ENCODE measurements at regions not wholly inside any gene's neighbourhood (a gene's known extent, or its start where the extent isn't known, plus 50 kb on each side); places are given as distances from the start of the nearest gene placed in this dataset.
"Not testable (repeated sequence)": the region's sequence is repeated elsewhere in the genome, so short reads cannot be mapped to it uniquely, and the experiment has no call there.

DNA sequence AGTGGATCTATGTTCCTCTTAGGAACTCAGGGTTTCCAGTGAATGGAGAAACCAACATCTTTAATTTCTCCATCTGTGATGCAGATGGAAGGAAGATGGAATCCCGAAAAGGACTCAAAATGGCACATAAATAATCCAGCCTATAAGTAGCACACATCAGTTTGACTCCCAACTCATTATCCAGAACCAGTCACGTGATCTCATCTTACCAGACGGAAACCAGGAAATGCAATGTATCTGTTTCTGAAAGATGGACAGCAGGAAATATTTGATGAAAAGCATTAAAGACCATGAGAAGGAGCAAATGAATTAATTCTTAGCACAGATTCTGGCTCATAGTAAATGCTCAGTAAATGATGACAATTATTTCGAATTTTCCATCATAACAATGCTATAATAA is 443.1 kb upstream of the FMR1 start:
- H3K27me3 Mint-ChIP-seq (ENCODE audit: low read depth), result no peaks in the 10 kb centered on the region
- H3K4me1 Mint-ChIP-seq (ENCODE audit: low read depth), result no peaks in the 10 kb centered on the region
- H3K36me3 Mint-ChIP-seq (ENCODE audit: insufficient read depth), result no peaks in the 10 kb centered on the region
- ATAC-seq (no peak), DNase-seq (no peak)
- H3K4me3 Mint-ChIP-seq, result no peak overlapping the region
- no peaks in the 10 kb centered on the region for H3K9me3 Mint-ChIP-seq

DNA sequence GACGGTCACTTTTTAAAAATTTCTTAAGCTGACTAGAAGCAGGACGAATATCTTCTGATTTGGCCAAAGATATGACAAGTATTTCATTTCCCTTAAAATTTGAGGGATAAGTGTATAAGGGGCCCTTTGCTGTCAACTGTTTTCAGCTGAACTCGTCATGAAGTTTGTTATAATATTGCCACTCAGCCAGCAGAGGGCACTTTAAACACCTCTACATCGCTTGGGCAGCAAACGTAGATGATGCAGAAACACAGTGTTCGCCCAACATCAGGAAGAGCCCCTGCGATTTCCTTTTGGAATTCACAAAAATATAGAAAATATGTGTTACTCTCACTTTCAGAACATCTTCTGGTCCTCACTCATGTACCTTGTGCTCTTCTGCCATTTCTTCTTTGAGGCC is 435.7 kb upstream of the FMR1 start:
- no peaks in the 10 kb centered on the region for H3K27me3 Mint-ChIP-seq (ENCODE audit: low read depth)
- no peaks in the 10 kb centered on the region for H3K36me3 Mint-ChIP-seq (ENCODE audit: insufficient read depth)
- no peak overlapping the region for H3K4me3 Mint-ChIP-seq
- DNase-seq, result no peak
- ATAC-seq, result no peak
- H3K9me3 Mint-ChIP-seq, result no peaks in the 10 kb centered on the region
- no peaks in the 10 kb centered on the region for H3K4me1 Mint-ChIP-seq (ENCODE audit: low read depth)

DNA sequence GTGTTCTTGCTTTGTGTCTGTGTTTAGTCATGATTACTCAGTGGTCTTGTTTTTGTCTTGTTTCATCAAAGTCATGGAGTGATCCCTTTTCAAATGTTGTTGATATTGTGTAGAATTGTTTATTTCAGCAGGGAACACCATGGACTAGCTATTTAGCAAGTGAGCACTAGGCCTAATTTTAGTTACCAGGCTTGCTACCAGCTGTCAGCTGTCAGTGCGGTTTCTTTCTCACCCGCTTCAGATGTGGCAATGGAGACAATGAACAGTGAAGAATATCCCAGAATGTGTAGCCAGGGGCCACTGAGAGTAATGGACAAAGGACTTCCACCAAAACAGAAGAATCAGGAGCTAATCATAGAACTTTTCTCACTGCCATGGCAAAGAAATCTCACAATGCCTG is 432.8 kb upstream of the FMR1 start:
- no peaks in the 10 kb centered on the region for H3K9me3 Mint-ChIP-seq
- no peaks in the 10 kb centered on the region for H3K4me1 Mint-ChIP-seq (ENCODE audit: low read depth)

DNA sequence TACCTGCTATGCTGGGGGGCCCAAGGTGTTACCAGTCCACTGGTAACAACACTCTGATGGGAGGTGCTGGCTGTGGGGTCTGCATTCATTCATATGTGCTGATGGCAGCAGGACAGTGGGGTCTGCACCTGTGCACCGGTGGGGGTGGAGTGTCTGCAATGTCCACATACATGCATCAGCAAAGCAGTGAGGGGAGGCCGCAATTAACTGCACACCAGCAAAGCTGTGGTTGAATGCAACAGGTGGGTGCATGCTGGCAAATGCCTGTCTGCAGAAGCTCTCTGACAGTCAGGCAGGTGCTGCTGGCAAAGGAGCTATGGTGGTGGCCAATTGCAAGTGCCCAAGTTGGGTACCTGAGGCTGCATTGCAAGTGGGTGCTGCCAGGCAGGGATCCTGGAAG is 426.5 kb upstream of the FMR1 start:
- no peaks in the 10 kb centered on the region for H3K9me3 Mint-ChIP-seq
- no peaks in the 10 kb centered on the region for H3K27me3 Mint-ChIP-seq (ENCODE audit: low read depth)
- ATAC-seq (no peak), DNase-seq (no peak)
- H3K4me3 Mint-ChIP-seq, result no peak overlapping the region
- H3K4me1 Mint-ChIP-seq (ENCODE audit: low read depth), result no peaks in the 10 kb centered on the region
- no peaks in the 10 kb centered on the region for H3K36me3 Mint-ChIP-seq (ENCODE audit: insufficient read depth)

More for the DNA sequence above, 432.8 kb upstream of the FMR1 start:
- no peaks in the 10 kb centered on the region for H3K36me3 Mint-ChIP-seq (ENCODE audit: insufficient read depth)
- no peaks in the 10 kb centered on the region for H3K27me3 Mint-ChIP-seq (ENCODE audit: low read depth)
- no peak overlapping the region for H3K4me3 Mint-ChIP-seq
- DNase-seq (no peak), ATAC-seq (no peak)

DNA sequence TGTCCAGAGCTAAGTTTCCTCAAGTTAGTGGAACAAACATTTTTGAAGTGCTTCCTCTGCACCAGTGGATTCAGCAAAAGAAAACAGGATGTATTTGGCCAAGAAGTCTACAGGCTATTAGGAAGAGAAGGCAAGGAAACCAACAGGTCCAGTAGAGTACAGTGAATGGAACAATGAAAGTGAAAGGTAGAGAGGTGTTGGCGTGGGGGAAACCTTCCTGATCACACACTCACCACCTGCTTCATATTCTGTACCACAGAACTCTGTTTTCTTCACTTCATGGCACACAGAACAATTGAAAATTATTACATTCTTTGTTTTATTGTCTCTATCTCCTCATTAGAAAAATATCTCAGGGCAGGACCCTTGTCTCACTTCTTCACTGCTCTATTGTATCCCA is 417.4 kb upstream of the FMR1 start:
- Mint-ChIP-seq H3K4me3 (no peak overlapping the region), H3K36me3 (ENCODE audit: insufficient read depth) (no peaks in the 10 kb centered on the region), H3K9me3 (no peaks in the 10 kb centered on the region), H3K4me1 (ENCODE audit: low read depth) (no peaks in the 10 kb centered on the region), H3K27me3 (ENCODE audit: low read depth) (no peaks in the 10 kb centered on the region)
- ATAC-seq (no peak), DNase-seq (no peak)

DNA sequence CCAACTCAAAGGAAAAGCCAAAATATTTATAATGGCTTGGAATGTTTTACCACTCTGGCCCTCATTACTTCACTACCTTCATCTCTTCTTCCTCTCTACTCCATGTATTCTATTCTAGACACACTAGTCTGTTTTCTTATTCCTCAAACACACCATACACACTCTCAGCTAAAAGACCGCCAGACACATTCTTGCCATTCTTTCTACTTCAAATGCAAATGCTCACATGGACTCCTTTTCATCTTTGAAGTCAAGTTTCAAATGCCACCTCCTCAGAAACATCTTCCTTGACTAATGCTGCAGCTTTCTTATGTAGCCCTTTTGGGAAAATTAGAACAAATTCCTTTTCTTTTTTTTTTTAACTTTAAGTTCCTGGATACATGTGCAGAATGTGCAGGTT is 412.9 kb upstream of the FMR1 start:
- Mint-ChIP-seq H3K4me3 (no peak overlapping the region), H3K4me1 (ENCODE audit: low read depth) (no peaks in the 10 kb centered on the region), H3K36me3 (ENCODE audit: insufficient read depth) (no peaks in the 10 kb centered on the region), H3K9me3 (no peaks in the 10 kb centered on the region), H3K27me3 (ENCODE audit: low read depth) (no peaks in the 10 kb centered on the region)
- DNase-seq, result no peak
- no peak for ATAC-seq

DNA sequence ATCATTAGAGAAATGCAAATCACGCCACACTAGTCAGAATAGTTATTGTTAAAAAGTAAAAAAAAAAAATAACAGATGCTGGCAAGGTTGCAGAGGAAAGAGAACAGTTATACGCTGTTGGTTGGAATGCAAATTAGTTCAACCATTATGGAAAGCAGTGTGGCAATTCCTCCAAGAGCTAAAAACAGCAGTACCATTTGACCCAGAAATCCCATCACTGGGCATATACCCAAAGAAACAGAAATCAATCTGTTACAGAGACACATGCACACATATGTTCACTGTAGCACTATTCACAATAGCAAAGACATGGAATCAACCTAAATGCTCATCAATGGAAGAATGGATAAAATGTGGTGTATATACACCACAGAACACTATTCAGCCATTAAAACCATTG is 388.7 kb upstream of the FMR1 start:
- no peaks in the 10 kb centered on the region for H3K9me3 Mint-ChIP-seq
- ATAC-seq (no peak), DNase-seq (no peak)
- no peaks in the 10 kb centered on the region for H3K4me1 Mint-ChIP-seq (ENCODE audit: low read depth)
- H3K4me3 Mint-ChIP-seq, result no peak overlapping the region
- no peaks in the 10 kb centered on the region for H3K36me3 Mint-ChIP-seq (ENCODE audit: insufficient read depth)
- no peaks in the 10 kb centered on the region for H3K27me3 Mint-ChIP-seq (ENCODE audit: low read depth)

DNA sequence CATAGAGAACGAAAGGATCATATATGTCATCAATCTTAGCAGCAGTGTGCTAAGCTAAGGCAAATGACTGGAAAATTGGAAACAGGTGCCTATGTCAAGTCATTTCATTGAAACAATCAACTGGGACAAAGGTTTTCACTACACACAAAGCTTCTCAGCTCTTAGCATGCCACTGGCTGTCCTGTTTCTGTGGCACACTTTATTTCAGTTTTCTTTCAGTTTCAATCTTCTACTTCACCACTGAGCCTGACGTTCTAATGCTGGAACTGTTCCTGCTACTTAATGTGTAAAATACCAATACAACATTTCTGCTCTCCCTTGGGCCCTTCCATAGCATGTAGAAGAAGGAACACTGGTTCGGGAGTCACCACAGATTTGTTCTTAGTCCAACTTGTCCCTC is 378.3 kb upstream of the FMR1 start:
- Mint-ChIP-seq H3K4me3 (no peak overlapping the region), H3K4me1 (ENCODE audit: low read depth) (no peaks in the 10 kb centered on the region), H3K27me3 (ENCODE audit: low read depth) (no peaks in the 10 kb centered on the region), H3K9me3 (no peaks in the 10 kb centered on the region), H3K36me3 (ENCODE audit: insufficient read depth) (no peaks in the 10 kb centered on the region)
- ATAC-seq (no peak), DNase-seq (no peak)

DNA sequence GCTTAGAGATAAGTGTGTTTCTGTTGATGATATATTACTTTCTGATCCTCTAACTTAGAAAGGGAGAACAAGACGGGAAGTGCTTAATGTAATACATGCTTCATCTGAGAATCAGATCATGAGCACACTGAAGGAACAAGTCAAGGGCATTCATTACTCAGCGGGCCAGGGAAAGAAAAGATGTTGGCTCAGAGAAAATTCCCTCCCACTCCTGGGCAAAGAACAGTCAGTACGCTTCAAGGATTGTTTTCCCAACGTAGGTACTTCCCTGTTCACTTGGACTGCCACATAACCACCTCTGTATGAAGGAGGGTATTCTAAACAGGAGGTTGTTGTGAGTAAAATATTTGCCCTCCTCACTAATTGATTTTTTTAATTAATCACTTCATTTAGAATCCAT is 374.5 kb upstream of the FMR1 start:
- Mint-ChIP-seq H3K9me3 (no peaks in the 10 kb centered on the region), H3K27me3 (ENCODE audit: low read depth) (no peaks in the 10 kb centered on the region), H3K4me3 (no peak overlapping the region), H3K4me1 (ENCODE audit: low read depth) (no peaks in the 10 kb centered on the region), H3K36me3 (ENCODE audit: insufficient read depth) (no peaks in the 10 kb centered on the region)
- no peak for ATAC-seq
- DNase-seq, result no peak

DNA sequence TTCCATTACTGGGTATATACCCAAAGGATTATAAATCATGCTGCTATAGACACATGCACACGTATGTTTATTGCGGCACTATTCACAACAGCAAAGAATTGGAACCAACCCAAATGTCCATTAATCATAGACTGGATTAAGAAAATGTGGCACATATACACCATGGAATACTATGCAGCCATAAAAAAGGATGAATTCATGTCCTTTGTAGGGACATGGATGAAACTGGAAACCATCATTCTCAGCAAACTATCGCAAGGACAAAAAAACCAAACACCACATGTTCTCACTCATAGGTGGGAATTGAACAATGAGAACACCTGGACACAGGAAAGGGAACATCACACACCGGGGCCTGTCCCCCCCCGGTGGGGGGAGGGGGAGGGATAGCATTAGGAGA is 363.7 kb upstream of the FMR1 start:
- H3K4me3 Mint-ChIP-seq; ATAC-seq; DNase-seq; H3K27me3 Mint-ChIP-seq (ENCODE audit: low read depth); H3K36me3 Mint-ChIP-seq (ENCODE audit: insufficient read depth); H3K4me1 Mint-ChIP-seq (ENCODE audit: low read depth); H3K9me3 Mint-ChIP-seq: not testable (repeated sequence)

DNA sequence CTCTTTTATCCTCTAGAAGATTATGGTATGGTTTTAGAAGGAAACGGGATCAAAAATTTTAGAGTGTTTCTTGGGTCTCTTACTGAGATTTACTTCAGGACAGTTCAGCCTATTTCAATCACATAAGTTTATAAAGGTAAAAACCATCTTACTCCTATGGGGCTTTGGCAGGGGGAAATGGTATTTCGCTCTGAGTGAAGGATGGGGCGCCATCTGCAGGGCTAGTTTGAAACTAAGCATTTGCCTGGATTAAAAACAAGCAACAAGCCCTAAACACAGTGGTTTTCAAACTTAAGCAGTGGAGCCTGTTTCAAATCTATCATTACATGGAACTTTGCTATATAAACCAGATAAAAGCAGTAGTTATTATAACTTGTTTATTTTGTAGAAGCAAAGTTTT is 361.5 kb upstream of the FMR1 start:
- DNase-seq (no peak), ATAC-seq (no peak)
- H3K27me3 Mint-ChIP-seq (ENCODE audit: low read depth), result no peaks in the 10 kb centered on the region
- H3K9me3 Mint-ChIP-seq, result no peaks in the 10 kb centered on the region
- H3K36me3 Mint-ChIP-seq (ENCODE audit: insufficient read depth), result no peaks in the 10 kb centered on the region
- no peak overlapping the region for H3K4me3 Mint-ChIP-seq
- no peaks in the 10 kb centered on the region for H3K4me1 Mint-ChIP-seq (ENCODE audit: low read depth)

DNA sequence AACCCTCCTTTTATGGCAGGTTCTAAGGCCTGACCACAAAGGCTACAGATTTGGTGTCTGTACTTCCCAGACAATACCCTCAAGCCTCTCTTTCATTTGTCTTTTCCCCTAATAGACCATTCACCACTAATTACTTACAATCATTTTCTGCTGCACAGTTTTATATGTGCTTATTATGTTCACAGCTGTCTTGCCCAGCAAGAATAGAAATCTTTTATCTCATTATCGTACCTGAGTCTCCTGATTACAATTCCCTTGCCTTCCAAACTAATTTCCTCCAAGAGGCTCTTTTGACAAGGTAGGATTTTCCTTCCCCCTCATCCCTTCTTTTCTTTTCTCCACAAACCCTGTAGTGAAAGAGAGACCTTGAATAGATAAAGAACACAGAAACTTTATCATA is 352.5 kb upstream of the FMR1 start:
- no peaks in the 10 kb centered on the region for H3K36me3 Mint-ChIP-seq (ENCODE audit: insufficient read depth)
- H3K4me3 Mint-ChIP-seq, result no peak overlapping the region
- no peak for DNase-seq
- no peak for ATAC-seq
- H3K27me3 Mint-ChIP-seq (ENCODE audit: low read depth), result no peaks in the 10 kb centered on the region
- no peaks in the 10 kb centered on the region for H3K4me1 Mint-ChIP-seq (ENCODE audit: low read depth)
- H3K9me3 Mint-ChIP-seq, result no peaks in the 10 kb centered on the region

DNA sequence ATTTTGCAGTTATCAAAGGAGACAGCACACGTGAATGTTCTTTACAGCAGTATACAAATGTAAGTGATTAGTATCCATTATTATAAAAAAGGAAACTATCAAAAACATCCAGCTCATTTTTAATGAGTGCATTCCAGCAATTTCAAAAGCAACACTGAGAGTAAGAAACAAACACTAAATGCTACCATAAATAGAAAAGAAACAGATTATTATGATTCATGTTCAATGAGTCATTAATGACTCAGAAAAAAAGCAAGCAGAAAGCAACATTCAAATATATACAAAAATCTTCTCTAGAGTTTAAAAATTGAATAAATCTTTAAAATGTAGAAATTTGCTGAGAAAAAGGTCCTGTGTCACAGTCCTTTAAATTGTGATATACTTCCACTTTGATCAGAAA is 346.5 kb upstream of the FMR1 start:
- H3K4me1 Mint-ChIP-seq (ENCODE audit: low read depth), result no peaks in the 10 kb centered on the region
- no peaks in the 10 kb centered on the region for H3K9me3 Mint-ChIP-seq
- H3K27me3 Mint-ChIP-seq (ENCODE audit: low read depth), result no peaks in the 10 kb centered on the region
- H3K4me3 Mint-ChIP-seq, result no peak overlapping the region
- DNase-seq (no peak), ATAC-seq (no peak)
- no peaks in the 10 kb centered on the region for H3K36me3 Mint-ChIP-seq (ENCODE audit: insufficient read depth)

DNA sequence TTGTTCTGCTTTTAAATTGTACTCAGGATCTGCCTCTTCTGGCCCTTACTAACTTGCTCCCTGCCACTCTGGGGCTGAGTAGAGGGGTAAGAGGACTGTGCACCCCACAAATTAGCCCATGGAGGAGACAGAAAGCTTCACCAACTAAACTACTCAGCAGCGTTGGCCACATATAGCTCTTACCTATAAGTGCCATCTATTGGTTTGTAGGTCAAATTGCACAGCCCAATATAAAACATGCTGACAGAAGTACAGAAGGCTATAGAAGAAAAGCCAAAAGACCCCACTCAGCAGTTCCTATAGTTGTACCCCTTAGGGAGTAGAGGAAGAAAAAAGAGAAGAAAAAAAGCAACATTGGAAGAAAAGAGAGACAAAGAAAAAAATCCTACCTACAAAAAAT is 341.2 kb upstream of the FMR1 start:
- no peaks in the 10 kb centered on the region for H3K9me3 Mint-ChIP-seq
- no peaks in the 10 kb centered on the region for H3K36me3 Mint-ChIP-seq (ENCODE audit: insufficient read depth)
- no peak overlapping the region for H3K4me3 Mint-ChIP-seq
- no peak for DNase-seq
- H3K4me1 Mint-ChIP-seq (ENCODE audit: low read depth), result no peaks in the 10 kb centered on the region
- no peak for ATAC-seq
- no peaks in the 10 kb centered on the region for H3K27me3 Mint-ChIP-seq (ENCODE audit: low read depth)

DNA sequence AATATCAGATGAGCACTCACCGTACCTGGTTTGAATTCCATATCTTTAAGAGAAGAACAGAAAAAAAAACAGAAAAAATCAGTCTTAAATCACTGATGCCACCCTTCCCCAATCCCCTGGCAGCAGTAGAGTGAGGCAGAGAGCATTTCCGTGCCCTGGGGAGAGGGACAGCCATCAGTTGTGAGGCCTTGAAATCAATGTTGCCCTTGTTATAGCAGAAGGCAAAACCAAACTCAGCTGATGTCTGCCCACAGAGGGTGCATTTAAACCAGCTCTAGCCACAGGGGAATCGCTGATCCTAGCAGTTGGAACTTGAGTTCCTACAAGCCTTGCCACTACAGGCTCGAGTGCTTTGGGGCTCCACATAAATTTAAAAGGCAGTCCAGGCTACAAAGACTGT is 338.5 kb upstream of the FMR1 start:
- H3K27me3 Mint-ChIP-seq (ENCODE audit: low read depth), result no peaks in the 10 kb centered on the region
- no peaks in the 10 kb centered on the region for H3K9me3 Mint-ChIP-seq
- H3K36me3 Mint-ChIP-seq (ENCODE audit: insufficient read depth), result no peaks in the 10 kb centered on the region
- DNase-seq, result no peak
- no peak overlapping the region for H3K4me3 Mint-ChIP-seq
- H3K4me1 Mint-ChIP-seq (ENCODE audit: low read depth), result no peaks in the 10 kb centered on the region
- ATAC-seq, result no peak

DNA sequence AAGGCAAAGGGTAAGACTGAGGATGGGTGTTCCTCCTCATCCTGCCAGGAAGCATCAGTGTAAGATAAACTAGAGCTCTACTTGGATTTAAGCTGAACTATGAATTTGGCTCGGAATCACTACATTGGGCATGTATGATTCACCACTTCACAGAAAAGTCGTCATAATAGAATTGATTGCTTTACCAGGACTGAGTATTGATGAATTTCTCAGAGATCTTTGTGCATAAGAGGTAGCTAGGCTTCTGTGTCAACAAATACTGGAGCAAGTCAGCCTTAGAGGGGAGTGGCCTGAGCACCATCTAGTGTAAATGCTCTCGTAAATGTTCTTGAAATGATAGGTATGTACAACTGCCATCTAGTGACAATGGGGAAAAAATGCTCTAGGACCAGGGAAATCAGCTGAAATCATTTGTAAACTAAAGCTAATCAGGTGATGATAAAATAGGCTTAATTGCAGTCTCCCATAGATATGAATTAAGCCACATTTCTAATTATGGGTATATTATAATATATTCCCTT is 309.5 kb upstream of the FMR1 start:
- DNase-seq (no peak), ATAC-seq (no peak)
- Mint-ChIP-seq H3K4me3 (no peak overlapping the region), H3K4me1 (ENCODE audit: low read depth) (no peaks in the 10 kb centered on the region), H3K9me3 (peaks cover 4% of the 10 kb centered on the region), H3K27me3 (ENCODE audit: low read depth) (no peaks in the 10 kb centered on the region), H3K36me3 (ENCODE audit: insufficient read depth) (no peaks in the 10 kb centered on the region)
